Keratinocyte (primary cell): ENCODE measurements at regions not wholly inside any gene's neighbourhood (a gene's known extent, or its start where the extent isn't known, plus 50 kb on each side); places are given as distances from the start of the nearest gene placed in this dataset.

Experiments
- DNase-seq: peaks from one replicate; pipeline ENCODE4 v3.0.0-alpha.2; 2011; ENCODE audit warnings: low read depth, missing footprints, low spot score
- FAIRE-seq: peaks from 2 replicates; lab custom pipeline; 2011; peaks lifted over from hg19 to GRCh38; lab: Jason Lieb, UNC
- H2AFZ ChIP-seq: 2 replicates; pipeline ENCODE4 v1.6.0; 2012; ENCODE audit warnings: low read length, control low read depth, inconsistent platforms; ENCODE audit not compliant: control insufficient read depth
- H3K27ac ChIP-seq: 2 replicates; pipeline ENCODE4 v1.5.1; 2011; ENCODE audit warnings: low read length; ENCODE audit not compliant: control insufficient read depth, insufficient read depth
- H3K27me3 ChIP-seq: 3 replicates; pipeline ENCODE4 v1.6.0; 2011; ENCODE audit warnings: low read length; ENCODE audit not compliant: control insufficient read depth, insufficient read depth; ENCODE audit errors: extremely low read depth
- H3K36me3 ChIP-seq, 2 experiments: 2 replicates in 1 of 2; 3 replicates in 1 of 2; pipeline ENCODE4 v1.5.1; 2011; ENCODE audit warnings: low read length in 2 of 2, mild to moderate bottlenecking in 1 of 2; ENCODE audit not compliant: control insufficient read depth in 2 of 2, insufficient read depth in 2 of 2; ENCODE audit errors: extremely low read depth in 1 of 2
- H3K4me1 ChIP-seq: 3 replicates; pipeline ENCODE4 v1.5.1; 2011; ENCODE audit warnings: low read length; ENCODE audit not compliant: control insufficient read depth, insufficient read depth; ENCODE audit errors: extremely low read depth
- H3K4me2 ChIP-seq: 3 replicates; pipeline ENCODE4 v1.6.0; 2011; ENCODE audit warnings: low read depth, low read length; ENCODE audit not compliant: control insufficient read depth, insufficient read depth; ENCODE audit errors: extremely low read depth
- H3K4me3 ChIP-seq, 3 experiments: fragments of 200-600 bp in 1 of 3; sonication (generic) in 1 of 3; 2 replicates in 2 of 3; 3 replicates in 1 of 3; pipeline ENCODE4 v1.5.1; 2011 to 2016; ENCODE audit warnings: low read length in 3 of 3, mild to moderate bottlenecking in 3 of 3, control low read depth in 2 of 3, inconsistent platforms in 1 of 3, low read depth in 1 of 3, mixed read lengths in 1 of 3, mixed run types in 1 of 3, moderate library complexity in 1 of 3; ENCODE audit not compliant: control insufficient read depth in 2 of 3, insufficient read depth in 2 of 3; ENCODE audit errors: extremely low read depth in 1 of 3
- H3K79me2 ChIP-seq: 2 replicates; pipeline ENCODE4 v1.6.0; 2012; ENCODE audit warnings: low read length; ENCODE audit not compliant: control insufficient read depth, insufficient read depth
- H3K9ac ChIP-seq: 3 replicates; pipeline ENCODE4 v1.6.0; 2011; ENCODE audit warnings: low read length; ENCODE audit not compliant: control insufficient read depth, insufficient read depth; ENCODE audit errors: extremely low read depth
- H3K9me1 ChIP-seq: 3 replicates; pipeline ENCODE4 v1.6.0; 2011; ENCODE audit warnings: low read length; ENCODE audit not compliant: control insufficient read depth, insufficient read depth; ENCODE audit errors: extremely low read depth
- H3K9me3 ChIP-seq: 2 replicates; pipeline ENCODE4 v1.5.1; 2012; ENCODE audit warnings: low read depth, low read length; ENCODE audit not compliant: control insufficient read depth
- H4K20me1 ChIP-seq: 3 replicates; pipeline ENCODE4 v1.6.0; 2011; ENCODE audit warnings: low read length; ENCODE audit not compliant: control insufficient read depth, insufficient read depth; ENCODE audit errors: extremely low read depth
- CTCF ChIP-seq, 3 experiments: IDR thresholded peaks in 1 of 3; conservative IDR thresholded peaks in 1 of 3; optimal IDR thresholded peaks in 1 of 3; 2 replicates in 2 of 3; 3 replicates in 1 of 3; pipeline versions ENCODE3 to v1.5.1; 2011; ENCODE audit warnings: low read length in 3 of 3, mild to moderate bottlenecking in 3 of 3, moderate library complexity in 2 of 3, control low read depth in 1 of 3, inconsistent platforms in 1 of 3; ENCODE audit not compliant: insufficient read depth in 2 of 3; ENCODE audit errors: extremely low read depth in 1 of 3
- EZH2 ChIP-seq: IDR thresholded peaks from one replicate; pipeline ENCODE4 v1.6.1; 2012; ENCODE audit warnings: inconsistent platforms, mild to moderate bottlenecking, low read length, moderate library complexity
- dilution Hi-C: fragments of 300-500 bp; cut with MboI; formaldehyde crosslinking; loops from one replicate; pipeline ENCODE4 v1.7.0; 2020; ENCODE audit warnings: low sequenced_read_pairs; ENCODE audit not compliant: extremely low pct_ligation_motif_present

- dilution Hi-C loops: no loop called here
- Histone ChIP-seq H2AFZ (no peak overlapping the region), H3K79me2 (no peaks in the 10 kb centered on the region), H3K9ac (no peak overlapping the region), H3K4me3 (no peak overlapping the region), H3K9me3 (peaks cover 3% of the 10 kb centered on the region), H3K27ac (no peak overlapping the region), H3K4me1 (no peaks in the 10 kb centered on the region), H4K20me1 (no peaks in the 10 kb centered on the region), H3K4me2 (no peak overlapping the region), H3K9me1 (no peaks in the 10 kb centered on the region), H3K27me3 (no peaks in the 10 kb centered on the region), H3K36me3 (no peaks in the 10 kb centered on the region)
- DNase-seq (no peak), FAIRE-seq (no peak)
- no peak for TF ChIP-seq CTCF (optimal IDR thresholded peaks at IDR 0.05 in 1 of 3, IDR thresholded peaks at IDR 0.05 in 1 of 3, conservative IDR thresholded peaks at IDR 0.05 in 1 of 3; ENCODE audit: extremely low read depth in 1 of 3, insufficient read depth in 2 of 3, low read length in 3 of 3)
Measured at GRCh38 chr5:12626556-12626955, 722.3 kb upstream of the CTNND2 start.

- no peak for FAIRE-seq
Measured at GRCh38 chr5:12625667-12626263, 721.5 kb upstream of the CTNND2 start.

More at GRCh38 chr5:12625667-12626263, 721.5 kb upstream of the CTNND2 start:
- Histone ChIP-seq H3K27ac (no peak overlapping the region), H3K4me2 (no peak overlapping the region), H3K79me2 (no peaks in the 10 kb centered on the region), H3K9me3 (peaks cover 3% of the 10 kb centered on the region), H3K4me3 (no peak overlapping the region), H3K9ac (no peak overlapping the region), H3K4me1 (no peaks in the 10 kb centered on the region), H3K27me3 (no peaks in the 10 kb centered on the region), H3K9me1 (no peaks in the 10 kb centered on the region), H4K20me1 (no peaks in the 10 kb centered on the region), H2AFZ (no peak overlapping the region), H3K36me3 (no peaks in the 10 kb centered on the region)
- TF ChIP-seq CTCF (optimal IDR thresholded peaks at IDR 0.05 in 1 of 3, IDR thresholded peaks at IDR 0.05 in 1 of 3, conservative IDR thresholded peaks at IDR 0.05 in 1 of 3; ENCODE audit: extremely low read depth in 1 of 3, insufficient read depth in 2 of 3, low read length in 3 of 3) (no peak), EZH2 (no peak)
- dilution Hi-C loops: no loop called here
- no peak for DNase-seq
